Epithelial cell of proximal tubule (primary cell): ENCODE measurements at regions not wholly inside any gene's neighbourhood (a gene's known extent, or its start where the extent isn't known, plus 50 kb on each side); places are given as distances from the start of the nearest gene placed in this dataset.

Experiments
- DNase-seq: peaks from one replicate; pipeline ENCODE4 v3.0.0-alpha.2; 2011; ENCODE audit warnings: low read depth
- H3K4me3 ChIP-seq: 2 replicates; pipeline ENCODE4 v1.5.1; 2011; ENCODE audit warnings: low read depth, mild to moderate bottlenecking, low read length
- CTCF ChIP-seq: conservative IDR thresholded peaks from 2 replicates; pipeline ENCODE4 v1.5.1; 2012; ENCODE audit warnings: low read depth, mild to moderate bottlenecking, low read length

GRCh38 chr10:10878963-10879362 is 138.7 kb upstream of the CELF2 start:
- no peak for TF ChIP-seq CTCF

GRCh38 chr10:10881117-10881813 is 136.4 kb upstream of the CELF2 start:
- no peak for TF ChIP-seq CTCF
- no peak overlapping the region for H3K4me3 ChIP-seq
- no peak for DNase-seq

More at GRCh38 chr10:10878963-10879362, 138.7 kb upstream of the CELF2 start:
- no peak for DNase-seq
- H3K4me3 ChIP-seq, result no peak overlapping the region

- no peak for TF ChIP-seq CTCF
- DNase-seq, result no peak
- H3K4me3 ChIP-seq, result no peak overlapping the region
These were observed 133.9 kb upstream of the CELF2 start for GRCh38 chr10:10883737-10884136.

GRCh38 chr10:10886861-10887531 is 130.7 kb upstream of the CELF2 start:
- no peak for DNase-seq
- no peak overlapping the region for H3K4me3 ChIP-seq
- no peak for TF ChIP-seq CTCF

DNA sequence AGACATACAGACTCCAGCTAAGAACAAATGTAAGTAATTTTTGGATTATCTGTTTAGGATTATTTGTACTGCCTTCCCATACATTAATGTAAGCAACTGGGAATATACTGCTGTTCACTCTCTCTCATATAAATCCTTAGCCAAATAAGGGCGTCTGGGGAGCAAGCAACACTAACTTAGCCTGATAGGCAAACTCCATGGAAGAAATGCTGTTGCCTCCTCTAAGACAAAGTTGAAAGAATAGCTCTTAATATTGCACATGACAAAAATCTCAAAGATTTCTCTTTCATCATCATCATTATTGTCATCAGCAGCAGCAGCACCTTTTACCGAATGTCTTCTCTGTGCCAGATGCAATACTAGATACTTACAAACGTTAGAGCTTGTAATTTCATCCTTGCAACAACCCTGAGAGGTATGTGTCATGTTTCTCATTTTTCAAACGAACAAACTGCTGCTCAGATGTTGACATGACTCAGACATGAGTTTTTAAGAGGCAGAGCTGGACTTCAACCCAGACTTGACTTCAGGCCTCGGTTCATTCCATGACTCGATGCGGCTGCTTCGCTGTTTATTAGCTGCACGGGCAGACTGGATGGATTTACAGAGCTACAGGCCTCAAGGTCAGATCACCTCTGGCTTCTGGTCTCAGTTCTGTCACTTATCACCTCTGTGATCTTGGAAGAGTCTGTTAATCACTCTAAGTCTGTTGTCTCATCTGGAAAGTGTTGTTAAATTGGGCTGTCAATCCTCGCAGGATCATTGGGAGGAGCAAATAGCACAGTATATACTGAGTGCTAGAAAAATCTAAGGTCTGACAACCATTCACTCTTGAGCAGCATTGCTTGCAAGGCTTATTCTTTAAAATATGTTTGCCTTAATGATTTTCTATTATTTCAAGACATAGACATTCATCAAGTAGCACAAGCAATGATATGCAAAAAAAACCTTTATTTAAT is 126.3 kb upstream of the CELF2 start:
- TF ChIP-seq CTCF, result no peak
- DNase-seq, result no peak
- H3K4me3 ChIP-seq, result no peak overlapping the region

DNA sequence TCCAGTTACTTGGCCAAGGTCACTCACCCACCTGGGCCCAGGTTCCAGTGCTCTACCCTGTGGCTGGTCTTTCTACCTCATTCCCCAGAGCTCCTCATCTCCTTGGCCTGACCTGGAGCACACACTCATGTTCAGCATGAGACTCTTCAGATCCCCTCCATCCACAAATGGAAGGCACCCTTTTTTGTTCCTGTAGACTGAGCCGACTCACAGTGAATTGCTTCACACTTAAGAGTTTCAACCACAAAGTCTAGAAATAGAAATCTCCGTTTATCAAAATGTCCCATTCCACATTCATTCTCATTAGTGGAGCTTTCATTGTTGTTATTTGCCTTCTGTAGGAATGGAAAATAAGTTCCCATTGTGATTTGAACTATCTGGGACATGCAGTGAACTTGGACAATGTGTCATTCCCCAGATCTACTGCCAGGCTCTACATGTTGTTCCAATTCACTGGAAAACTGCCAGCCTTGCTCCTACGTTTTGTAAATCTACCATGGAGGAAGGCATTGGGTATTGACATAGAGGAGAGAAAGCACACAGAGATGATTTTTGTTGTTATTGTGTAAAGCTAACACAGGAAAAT is 125.3 kb upstream of the CELF2 start:
- TF ChIP-seq CTCF, result no peak
- H3K4me3 ChIP-seq, result no peak overlapping the region
- DNase-seq, result no peak
